ENCODE measurements at regions not wholly inside any gene's neighbourhood (a gene's known extent, or its start where the extent isn't known, plus 50 kb on each side); places are given as distances from the start of the nearest gene placed in this dataset.
A peak's percentile ranks its signal among the peaks of the same experiment; 100 is the strongest.

- Histone ChIP-seq H3K9ac (ENCODE audit: low read depth, low read length, poor library complexity) (no peak overlapping the region), H2AFZ (ENCODE audit: low read length) (no peak overlapping the region), H3K4me3 (ENCODE audit: low read length in 2 of 2) (no peak overlapping the region), H2BK12ac (ENCODE audit: low read length) (no peak overlapping the region), H3K79me1 (ENCODE audit: low read depth, low read length) (no peaks in the 10 kb centered on the region), H3K4ac (ENCODE audit: low read length) (no peak overlapping the region), H2BK5ac (ENCODE audit: low read length) (no peak overlapping the region), H3K27ac (replicated peaks; ENCODE audit: low read length) (no peak overlapping the region), H3K23ac (ENCODE audit: low read depth, low read length, poor library complexity) (no peak overlapping the region), H3K36me3 (replicated peaks in 1 of 2; ENCODE audit: control insufficient read depth in 2 of 2, insufficient read depth in 2 of 2, low read length in 2 of 2) (no peaks in the 10 kb centered on the region), H3K18ac (ENCODE audit: low read length) (no peak overlapping the region), H2AK5ac (ENCODE audit: low read depth, low read length) (no peak overlapping the region), H4K8ac (ENCODE audit: low read depth, low read length) (no peak overlapping the region), H3K27me3 (ENCODE audit: control insufficient read depth in 3 of 3, insufficient read depth in 3 of 3, low read depth in 1 of 3, low read length in 3 of 3) (no peaks in the 10 kb centered on the region), H3K4me2 (ENCODE audit: insufficient read depth, low read length, poor library complexity, severe bottlenecking) (no peak overlapping the region), H3K9me3 (replicated peaks in 1 of 2; ENCODE audit: control insufficient read depth in 2 of 2, insufficient read depth in 1 of 2, low read depth in 1 of 2, low read length in 2 of 2) (peaks cover 0 to 10% of the 10 kb centered on the region in 2 donors), H4K91ac (ENCODE audit: low read depth, low read length, poor library complexity) (no peak overlapping the region), H2BK120ac (ENCODE audit: low read depth, low read length) (no peak overlapping the region), H2BK15ac (ENCODE audit: low read length) (no peak overlapping the region), H3K14ac (ENCODE audit: low read length) (no peak overlapping the region), H3K4me1 (ENCODE audit: control insufficient read depth in 2 of 2, insufficient read depth in 1 of 2, low read depth in 1 of 2, low read length in 2 of 2) (peaks cover 7 to 11% of the 10 kb centered on the region in 2 donors)
- DNase-seq (ENCODE audit: low spot score) = peak; percentile 47
- WGBS, 2 donors (ENCODE audit: extremely low coverage in 2 of 2, insufficient read length in 2 of 2, insufficient replicate concordance in 1 of 2) = no CpG with 5 or more reads among the region's 8 CpGs
Measured at GRCh38 chr2:180124273-180125139, 117.4 kb upstream of the CWC22 start.

GRCh38 chr2:180122874-180123273 is 115.8 kb upstream of the CWC22 start:
- Histone ChIP-seq H3K4me2 (ENCODE audit: insufficient read depth, low read length, poor library complexity, severe bottlenecking) (no peak overlapping the region), H3K79me1 (ENCODE audit: low read depth, low read length) (no peaks in the 10 kb centered on the region), H2BK12ac (ENCODE audit: low read length) (no peak overlapping the region), H2BK120ac (ENCODE audit: low read depth, low read length) (no peak overlapping the region), H3K27me3 (ENCODE audit: control insufficient read depth in 3 of 3, insufficient read depth in 3 of 3, low read depth in 1 of 3, low read length in 3 of 3) (no peaks in the 10 kb centered on the region), H2BK5ac (ENCODE audit: low read length) (no peak overlapping the region), H3K9me3 (replicated peaks in 1 of 2; ENCODE audit: control insufficient read depth in 2 of 2, insufficient read depth in 1 of 2, low read depth in 1 of 2, low read length in 2 of 2) (no peaks in the 10 kb centered on the region), H3K23ac (ENCODE audit: low read depth, low read length, poor library complexity) (no peak overlapping the region), H3K4ac (ENCODE audit: low read length) (no peak overlapping the region), H3K4me3 (ENCODE audit: low read length in 2 of 2) (no peak overlapping the region), H2AFZ (ENCODE audit: low read length) (peak overlapping the region; percentile 50), H2AK5ac (ENCODE audit: low read depth, low read length) (no peak overlapping the region), H3K27ac (replicated peaks; ENCODE audit: low read length) (no peak overlapping the region), H3K14ac (ENCODE audit: low read length) (no peak overlapping the region), H3K9ac (ENCODE audit: low read depth, low read length, poor library complexity) (no peak overlapping the region), H2BK15ac (ENCODE audit: low read length) (peak overlapping the region; percentile 38), H4K91ac (ENCODE audit: low read depth, low read length, poor library complexity) (no peak overlapping the region), H4K8ac (ENCODE audit: low read depth, low read length) (no peak overlapping the region), H3K36me3 (replicated peaks in 1 of 2; ENCODE audit: control insufficient read depth in 2 of 2, insufficient read depth in 2 of 2, low read length in 2 of 2) (no peaks in the 10 kb centered on the region), H3K18ac (ENCODE audit: low read length) (no peak overlapping the region), H3K4me1 (ENCODE audit: control insufficient read depth in 2 of 2, insufficient read depth in 1 of 2, low read depth in 1 of 2, low read length in 2 of 2) (peaks cover 7 to 11% of the 10 kb centered on the region in 2 donors)
- DNase-seq (ENCODE audit: low spot score) = no peak
- WGBS, 2 donors (ENCODE audit: extremely low coverage in 2 of 2, insufficient read length in 2 of 2, insufficient replicate concordance in 1 of 2) = no CpG with 5 or more reads among the region's 2 CpGs

GRCh38 chr2:180115675-180116074 is 108.6 kb upstream of the CWC22 start:
- H2BK5ac ChIP-seq (ENCODE audit: low read length) = no peak overlapping the region
- H3K27me3 ChIP-seq (ENCODE audit: control insufficient read depth in 3 of 3, insufficient read depth in 3 of 3, low read depth in 1 of 3, low read length in 3 of 3) = no peaks in the 10 kb centered on the region
- DNase-seq (ENCODE audit: low spot score) = no peak
- no peak overlapping the region for H3K27ac ChIP-seq (replicated peaks; ENCODE audit: low read length)
- no peak overlapping the region for H3K4me2 ChIP-seq (ENCODE audit: insufficient read depth, low read length, poor library complexity, severe bottlenecking)
- no peak overlapping the region for H3K4ac ChIP-seq (ENCODE audit: low read length)
- H3K4me1 ChIP-seq (ENCODE audit: control insufficient read depth in 2 of 2, insufficient read depth in 1 of 2, low read depth in 1 of 2, low read length in 2 of 2) = no peaks in the 10 kb centered on the region
- H2BK120ac ChIP-seq (ENCODE audit: low read depth, low read length) = no peak overlapping the region
- no peak overlapping the region for H2BK15ac ChIP-seq (ENCODE audit: low read length)
- WGBS, 2 donors (ENCODE audit: extremely low coverage in 2 of 2, insufficient read length in 2 of 2, insufficient replicate concordance in 1 of 2) = no CpG with 5 or more reads among the region's 2 CpGs
- no peak overlapping the region for H4K91ac ChIP-seq (ENCODE audit: low read depth, low read length, poor library complexity)
- H3K23ac ChIP-seq (ENCODE audit: low read depth, low read length, poor library complexity) = no peak overlapping the region
- no peak overlapping the region for H3K9ac ChIP-seq (ENCODE audit: low read depth, low read length, poor library complexity)
- no peak overlapping the region for H4K8ac ChIP-seq (ENCODE audit: low read depth, low read length)
- no peak overlapping the region for H3K18ac ChIP-seq (ENCODE audit: low read length)
- no peak overlapping the region for H2AFZ ChIP-seq (ENCODE audit: low read length)
- no peak overlapping the region for H2AK5ac ChIP-seq (ENCODE audit: low read depth, low read length)
- no peaks in the 10 kb centered on the region for H3K79me1 ChIP-seq (ENCODE audit: low read depth, low read length)
- no peak overlapping the region for H3K4me3 ChIP-seq (ENCODE audit: low read length in 2 of 2)
- H3K9me3 ChIP-seq (replicated peaks in 1 of 2; ENCODE audit: control insufficient read depth in 2 of 2, insufficient read depth in 1 of 2, low read depth in 1 of 2, low read length in 2 of 2) = peaks cover 0 to 3% of the 10 kb centered on the region in 2 donors
- H3K36me3 ChIP-seq (replicated peaks in 1 of 2; ENCODE audit: control insufficient read depth in 2 of 2, insufficient read depth in 2 of 2, low read length in 2 of 2) = no peaks in the 10 kb centered on the region
- H2BK12ac ChIP-seq (ENCODE audit: low read length) = no peak overlapping the region
- no peak overlapping the region for H3K14ac ChIP-seq (ENCODE audit: low read length)

GRCh38 chr2:180115269-180115668 is 108.2 kb upstream of the CWC22 start:
- Histone ChIP-seq H2AK5ac (ENCODE audit: low read depth, low read length) (no peak overlapping the region), H3K14ac (ENCODE audit: low read length) (no peak overlapping the region), H2BK15ac (ENCODE audit: low read length) (no peak overlapping the region), H3K4ac (ENCODE audit: low read length) (no peak overlapping the region), H4K91ac (ENCODE audit: low read depth, low read length, poor library complexity) (no peak overlapping the region), H3K4me3 (ENCODE audit: low read length in 2 of 2) (no peak overlapping the region), H4K8ac (ENCODE audit: low read depth, low read length) (no peak overlapping the region), H3K18ac (ENCODE audit: low read length) (no peak overlapping the region), H3K79me1 (ENCODE audit: low read depth, low read length) (no peaks in the 10 kb centered on the region), H3K9ac (ENCODE audit: low read depth, low read length, poor library complexity) (no peak overlapping the region), H3K9me3 (replicated peaks in 1 of 2; ENCODE audit: control insufficient read depth in 2 of 2, insufficient read depth in 1 of 2, low read depth in 1 of 2, low read length in 2 of 2) (peaks cover 0 to 3% of the 10 kb centered on the region in 2 donors), H2AFZ (ENCODE audit: low read length) (no peak overlapping the region), H2BK120ac (ENCODE audit: low read depth, low read length) (no peak overlapping the region), H3K4me1 (ENCODE audit: control insufficient read depth in 2 of 2, insufficient read depth in 1 of 2, low read depth in 1 of 2, low read length in 2 of 2) (no peaks in the 10 kb centered on the region), H3K27me3 (ENCODE audit: control insufficient read depth in 3 of 3, insufficient read depth in 3 of 3, low read depth in 1 of 3, low read length in 3 of 3) (no peaks in the 10 kb centered on the region), H2BK12ac (ENCODE audit: low read length) (no peak overlapping the region), H3K27ac (replicated peaks; ENCODE audit: low read length) (no peak overlapping the region), H3K23ac (ENCODE audit: low read depth, low read length, poor library complexity) (no peak overlapping the region), H3K4me2 (ENCODE audit: insufficient read depth, low read length, poor library complexity, severe bottlenecking) (no peak overlapping the region), H3K36me3 (replicated peaks in 1 of 2; ENCODE audit: control insufficient read depth in 2 of 2, insufficient read depth in 2 of 2, low read length in 2 of 2) (no peaks in the 10 kb centered on the region), H2BK5ac (ENCODE audit: low read length) (no peak overlapping the region)
- no CpG with 5 or more reads among the region's 2 CpGs for WGBS, 2 donors (ENCODE audit: extremely low coverage in 2 of 2, insufficient read length in 2 of 2, insufficient replicate concordance in 1 of 2)
- DNase-seq (ENCODE audit: low spot score) = no peak

Data from neuronal stem cell (in vitro differentiated cells).